Ovary (tissue), 3 donors: ENCODE measurements at regions not wholly inside any gene's neighbourhood (a gene's known extent, or its start where the extent isn't known, plus 50 kb on each side); places are given as distances from the start of the nearest gene placed in this dataset.

Source experiments
- CTCF ChIP-seq, 3 donors: fragments of 450-650 bp in 2 of 3; fragments of 200-600 bp in 1 of 3; IDR thresholded peaks; one replicate each; pipeline versions ENCODE4 v1.5.1 to v1.8.0; 2016 to 2022; ENCODE audit warnings: antibody characterized with exemption in 3 of 3, mild to moderate bottlenecking in 1 of 3
- POLR2A ChIP-seq: fragments of 450-650 bp; IDR thresholded peaks from one replicate; pipeline ENCODE4 v1.6.1; 2017; ENCODE audit warnings: antibody characterized with exemption, mild to moderate bottlenecking, moderate library complexity
- donor health status: DM: no; HTN: no; CAD: no.

GRCh38 chr11:27203077-27203647, 159.9 kb downstream of the CCDC34 start:
- no peak for TF ChIP-seq POLR2A
- no peak for TF ChIP-seq CTCF (IDR thresholded peaks at IDR 0.05)
